H1 (cell line): ENCODE measurements at regions not wholly inside any gene's neighbourhood (a gene's known extent, or its start where the extent isn't known, plus 50 kb on each side); places are given as distances from the start of the nearest gene placed in this dataset.

Experiments
- CEBPB ChIP-seq: IDR thresholded peaks from 2 replicates; pipeline ENCODE4 v1.6.1; 2012; ENCODE audit warnings: low read depth, low read length
- CTCF ChIP-seq, 3 experiments: IDR thresholded peaks; 1 replicate in 2 of 3; 2 replicates in 1 of 3; pipeline versions ENCODE4 v1.5.1 to v1.6.1; 2011; ENCODE audit warnings: low read length in 3 of 3, mild to moderate bottlenecking in 3 of 3, inconsistent platforms in 2 of 3, low read depth in 1 of 3, moderate library complexity in 1 of 3; ENCODE audit not compliant: insufficient read depth in 1 of 3; ENCODE audit errors: control extremely low read depth in 1 of 3
- EP300 ChIP-seq, 2 experiments: IDR thresholded peaks; 1 replicate in 1 of 2; 2 replicates in 1 of 2; pipeline ENCODE4 v1.6.1; 2011 to 2012; ENCODE audit warnings: low read depth in 2 of 2, low read length in 2 of 2, mild to moderate bottlenecking in 2 of 2, borderline replicate concordance in 1 of 2, inconsistent platforms in 1 of 2, moderate library complexity in 1 of 2
- EZH2 ChIP-seq: fragments of 200-600 bp; sonication (generic); IDR thresholded peaks from 2 replicates; pipeline ENCODE4 v1.7.1; 2012; ENCODE audit warnings: low read depth, mild to moderate bottlenecking, moderate library complexity, low read length, inconsistent platforms; ENCODE audit not compliant: severe bottlenecking
- JUND ChIP-seq: IDR thresholded peaks from 2 replicates; pipeline ENCODE4 v1.6.1; 2011; ENCODE audit warnings: mild to moderate bottlenecking, improper control_type of control experiment, low read length
- POLR2A ChIP-seq, 2 experiments: IDR thresholded peaks; 1 replicate in 1 of 2; 2 replicates in 1 of 2; pipeline ENCODE4 v1.6.1; 2011; ENCODE audit warnings: low read depth in 2 of 2, low read length in 2 of 2, mild to moderate bottlenecking in 2 of 2; ENCODE audit errors: control extremely low read depth in 1 of 2
- SP1 ChIP-seq: IDR thresholded peaks from 2 replicates; pipeline ENCODE4 v1.6.1; 2011; ENCODE audit warnings: low read depth, low read length
- SP2 ChIP-seq: IDR thresholded peaks from 2 replicates; pipeline ENCODE4 v1.6.1; 2012; ENCODE audit warnings: mild to moderate bottlenecking, low read length, inconsistent platforms
- TAF1 ChIP-seq: IDR thresholded peaks from 2 replicates; pipeline ENCODE4 v1.6.1; 2011; ENCODE audit warnings: mild to moderate bottlenecking, low read depth, low read length

- TF ChIP-seq TAF1 (no peak), CEBPB (no peak), CTCF (IDR thresholded peaks at IDR 0.05; ENCODE audit: control extremely low read depth in 1 of 3, insufficient read depth in 1 of 3, low read depth in 1 of 3, low read length in 3 of 3) (no peak), EZH2 (no peak), SP1 (no peak), POLR2A (IDR thresholded peaks at IDR 0.05; ENCODE audit: control extremely low read depth in 1 of 2, low read depth in 2 of 2, low read length in 2 of 2) (no peak), SP2 (no peak), EP300 (IDR thresholded peaks at IDR 0.05; ENCODE audit: borderline replicate concordance in 1 of 2, low read depth in 2 of 2, low read length in 2 of 2) (no peak), JUND (no peak)
Observed at GRCh38 chr10:63727636-63728035, 206.4 kb downstream of the REEP3 start.
